ENCODE measurements at regions not wholly inside any gene's neighbourhood (a gene's known extent, or its start where the extent isn't known, plus 50 kb on each side); places are given as distances from the start of the nearest gene placed in this dataset.
"Not testable (repeated sequence)": the region's sequence is repeated elsewhere in the genome, so short reads cannot be mapped to it uniquely, and the experiment has no call there.

GRCh38 chr2:88802026-88802425 is 110.6 kb downstream of the RPIA start:
- not testable (repeated sequence) for DNase-seq

- no peak for DNase-seq
These were observed 115.9 kb downstream of the RPIA start for GRCh38 chr2:88807237-88807962.

- DNase-seq, result no peak
These were observed 116.6 kb downstream of the RPIA start for GRCh38 chr2:88808083-88808482.

- DNase-seq, result no peak
These were observed 117.2 kb downstream of the RPIA start for GRCh38 chr2:88808652-88809051.

GRCh38 chr2:88809216-88809615 is 117.7 kb downstream of the RPIA start:
- no peak for DNase-seq

GRCh38 chr2:88810017-88810416 is 118.5 kb downstream of the RPIA start:
- DNase-seq, result no peak

- DNase-seq, result no peak
These were observed 119.0 kb downstream of the RPIA start for GRCh38 chr2:88810488-88810887.

- no peak for DNase-seq
These were observed 119.8 kb downstream of the RPIA start for GRCh38 chr2:88811233-88811632.

- no peak for DNase-seq
These were observed 120.2 kb downstream of the RPIA start for GRCh38 chr2:88811681-88812080.

- no peak for DNase-seq
These were observed 122.1 kb downstream of the RPIA start for GRCh38 chr2:88813612-88814011.

GRCh38 chr2:88815282-88815681 is 123.8 kb downstream of the RPIA start:
- DNase-seq, result no peak

GRCh38 chr2:88815697-88816096 is 124.2 kb downstream of the RPIA start:
- no peak for DNase-seq

- DNase-seq, result no peak
These were observed 126.9 kb downstream of the RPIA start for GRCh38 chr2:88818381-88818780.

- no peak for DNase-seq
These were observed 133.5 kb downstream of the RPIA start for GRCh38 chr2:88824951-88825350.

- DNase-seq, result no peak
These were observed 134.9 kb downstream of the RPIA start for GRCh38 chr2:88826399-88826798.

- DNase-seq, result no peak
These were observed 136.3 kb downstream of the RPIA start for GRCh38 chr2:88827821-88828220.

GRCh38 chr2:88828397-88829137 is 137.1 kb downstream of the RPIA start:
- DNase-seq, result no peak

- no peak for DNase-seq
These were observed 138.4 kb downstream of the RPIA start for GRCh38 chr2:88829607-88830463.

- no peak for DNase-seq
These were observed 139.8 kb downstream of the RPIA start for GRCh38 chr2:88831071-88831791.

- peak; percentile 38 for DNase-seq
These were observed 140.3 kb downstream of the RPIA start for GRCh38 chr2:88831792-88832248.

- DNase-seq, result no peak
These were observed 141.0 kb downstream of the RPIA start for GRCh38 chr2:88832311-88832991.

GRCh38 chr2:88832992-88833389 is 141.5 kb downstream of the RPIA start:
- DNase-seq, result no peak
